NCI-H510A treated with DMSO at 0.1 percent for 48 hours (cell line): ENCODE measurements at regions not wholly inside any gene's neighbourhood (a gene's known extent, or its start where the extent isn't known, plus 50 kb on each side); places are given as distances from the start of the nearest gene placed in this dataset.

Experiments used
- DNase-seq: peaks from one replicate; lab custom pipeline; 2025; lab: John Stamatoyannopoulos, UW

GRCh38 chr19:31706691-31707620 lies 357.7 kb upstream of the TSHZ3 start:
- no peak for DNase-seq

GRCh38 chr19:31708520-31708919 lies 359.3 kb upstream of the TSHZ3 start:
- DNase-seq, result no peak

- DNase-seq, result no peak
Observed at GRCh38 chr19:31709476-31709875, 360.2 kb upstream of the TSHZ3 start.

GRCh38 chr19:31715249-31715945 lies 366.2 kb upstream of the TSHZ3 start:
- DNase-seq, result no peak

GRCh38 chr19:31716826-31717225 lies 367.6 kb upstream of the TSHZ3 start:
- DNase-seq, result no peak

- DNase-seq, result no peak
Observed at GRCh38 chr19:31717269-31717923, 368.2 kb upstream of the TSHZ3 start.

GRCh38 chr19:31718032-31718431 lies 368.8 kb upstream of the TSHZ3 start:
- DNase-seq, result no peak

GRCh38 chr19:31718898-31719297 lies 369.7 kb upstream of the TSHZ3 start:
- DNase-seq, result no peak

GRCh38 chr19:31723101-31723500 lies 373.9 kb upstream of the TSHZ3 start:
- no peak for DNase-seq

- DNase-seq, result no peak
Observed at GRCh38 chr19:31725051-31725450, 375.8 kb upstream of the TSHZ3 start.

GRCh38 chr19:31727536-31727935 lies 378.3 kb upstream of the TSHZ3 start:
- no peak for DNase-seq

GRCh38 chr19:31730270-31730669 lies 381.0 kb upstream of the TSHZ3 start:
- DNase-seq, result no peak

- no peak for DNase-seq
Observed at GRCh38 chr19:31733591-31733990, 384.4 kb upstream of the TSHZ3 start.

- no peak for DNase-seq
Observed at GRCh38 chr19:31742249-31742648, 393.0 kb upstream of the TSHZ3 start.

GRCh38 chr19:31745731-31746130 lies 396.5 kb upstream of the TSHZ3 start:
- no peak for DNase-seq

- no peak for DNase-seq
Observed at GRCh38 chr19:31749231-31749630, 400.0 kb upstream of the TSHZ3 start.

- DNase-seq, result no peak
Observed at GRCh38 chr19:31759359-31759758, 410.1 kb upstream of the TSHZ3 start.

- no peak for DNase-seq
Observed at GRCh38 chr19:31761281-31761913, 412.2 kb upstream of the TSHZ3 start.

- no peak for DNase-seq
Observed at GRCh38 chr19:31770223-31770622, 421.0 kb upstream of the TSHZ3 start.

- no peak for DNase-seq
Observed at GRCh38 chr19:31772915-31773314, 423.7 kb upstream of the TSHZ3 start.

- no peak for DNase-seq
Observed at GRCh38 chr19:31781542-31781941, 432.3 kb upstream of the TSHZ3 start.

- no peak for DNase-seq
Observed at GRCh38 chr19:31783592-31783991, 434.4 kb upstream of the TSHZ3 start.
